ENCODE measurements at regions not wholly inside any gene's neighbourhood (a gene's known extent, or its start where the extent isn't known, plus 50 kb on each side); places are given as distances from the start of the nearest gene placed in this dataset.

DNA sequence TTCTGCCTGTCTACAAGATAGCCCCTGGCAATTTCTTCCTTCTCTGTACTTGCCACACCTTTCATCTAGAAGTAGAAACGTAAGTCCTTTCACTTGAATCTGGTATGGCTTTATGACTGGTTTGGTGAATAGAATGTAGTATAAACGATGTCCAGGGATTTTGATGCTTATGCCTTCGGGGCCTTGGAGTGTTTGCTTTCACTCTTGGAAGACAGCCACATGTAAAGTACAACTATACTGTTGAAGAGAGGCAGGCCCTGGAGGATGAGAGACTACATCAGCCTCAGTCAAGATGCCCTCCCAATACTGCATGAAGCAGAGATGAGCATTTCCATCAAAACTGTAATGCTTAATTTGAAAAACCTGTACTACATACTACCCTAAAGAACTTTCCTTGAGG, 553.8 kb upstream of the C9orf72 start:
- Histone ChIP-seq H3K9ac (ENCODE audit: control insufficient read depth, insufficient read depth, low read length) (no peak overlapping the region), H3K9me3 (replicated peaks; ENCODE audit: control insufficient read depth, insufficient read depth, low read length) (no peaks in the 10 kb centered on the region), H3K4me2 (ENCODE audit: control insufficient read depth, insufficient read depth) (no peak overlapping the region), H3K27ac (ENCODE audit: control insufficient read depth, insufficient read depth) (no peak overlapping the region), H4K20me1 (ENCODE audit: control insufficient read depth, insufficient read depth) (no peaks in the 10 kb centered on the region), H3K4me3 (no peak overlapping the region), H3K27me3 (replicated peaks in 1 of 2; ENCODE audit: control insufficient read depth in 2 of 2, insufficient read depth in 2 of 2, low read length in 1 of 2) (no peaks in the 10 kb centered on the region), H3K79me2 (ENCODE audit: control insufficient read depth, insufficient read depth, low read length) (no peaks in the 10 kb centered on the region), H3K36me3 (ENCODE audit: control insufficient read depth in 2 of 2, insufficient read depth in 2 of 2, low read length in 1 of 2) (no peaks in the 10 kb centered on the region), H3K4me1 (ENCODE audit: control insufficient read depth, insufficient read depth, low read length) (no peaks in the 10 kb centered on the region), H2AFZ (ENCODE audit: control insufficient read depth, low read depth, low read length) (no peak overlapping the region)
- SMC1A ChIA-PET (ENCODE audit: uncharacterized antibody, unreplicated experiment) = no interaction called here
- POLR2A ChIA-PET = no interaction called here
- intact Hi-C loops (cut with micrococcal nuclease; ENCODE audit: unreplicated experiment) (no loop called here), in situ Hi-C loops (cut with MboI) (no loop called here)
- FAIRE-seq (no peak), ATAC-seq (no peak), DNase-seq (ENCODE audit: low read depth, low spot score) (no peak)
- CTCF ChIA-PET = no interaction called here
- 5% methylated on average over 3 of the region's 3 CpGs for WGBS (ENCODE audit: insufficient coverage, insufficient replicate concordance, low lambda C conversion rate, missing lambda C conversion rate)
- no TSS peak for BruUV-seq (replicated peaks)
- RAD21 ChIA-PET (ENCODE audit: unreplicated experiment) = no interaction called here
- TF ChIP-seq, protein P1, sequence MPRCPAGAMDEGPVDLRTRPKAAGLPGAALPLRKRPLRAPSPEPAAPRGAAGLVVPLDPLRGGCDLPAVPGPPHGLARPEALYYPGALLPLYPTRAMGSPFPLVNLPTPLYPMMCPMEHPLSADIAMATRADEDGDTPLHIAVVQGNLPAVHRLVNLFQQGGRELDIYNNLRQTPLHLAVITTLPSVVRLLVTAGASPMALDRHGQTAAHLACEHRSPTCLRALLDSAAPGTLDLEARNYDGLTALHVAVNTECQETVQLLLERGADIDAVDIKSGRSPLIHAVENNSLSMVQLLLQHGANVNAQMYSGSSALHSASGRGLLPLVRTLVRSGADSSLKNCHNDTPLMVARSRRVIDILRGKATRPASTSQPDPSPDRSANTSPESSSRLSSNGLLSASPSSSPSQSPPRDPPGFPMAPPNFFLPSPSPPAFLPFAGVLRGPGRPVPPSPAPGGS (IDR thresholded peaks at IDR 0.05; ENCODE audit: borderline replicate concordance, insufficient read depth, low read depth, low read length, poor library complexity, severe bottlenecking) = no peak

DNA sequence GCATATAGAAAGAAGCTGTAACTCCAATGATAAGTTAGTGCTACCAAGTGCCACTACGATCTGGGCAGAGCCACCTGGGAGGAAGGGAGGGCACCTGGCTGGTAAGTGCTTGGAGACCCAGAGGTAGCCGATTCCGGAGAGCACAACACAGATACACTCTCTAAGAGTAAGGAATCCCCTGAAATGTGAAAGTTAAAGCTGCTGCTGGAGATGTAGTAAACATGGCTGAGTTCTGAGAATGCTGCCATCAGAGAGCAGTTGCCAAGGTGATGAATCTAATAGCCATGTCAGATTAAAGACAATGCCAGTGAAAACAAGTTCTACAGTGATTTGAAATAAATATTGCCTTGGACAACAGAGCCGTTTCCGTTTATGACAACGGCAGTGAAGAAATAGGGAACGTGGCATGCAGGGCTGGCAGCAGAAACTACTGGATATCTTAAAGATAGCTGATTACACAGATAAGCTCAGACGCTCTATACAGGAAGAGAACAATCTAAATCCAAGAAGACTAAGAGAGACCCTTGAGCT, 561.2 kb upstream of the C9orf72 start:
- Histone ChIP-seq H3K4me2 (ENCODE audit: control insufficient read depth, insufficient read depth) (no peak overlapping the region), H3K4me1 (ENCODE audit: control insufficient read depth, insufficient read depth, low read length) (no peaks in the 10 kb centered on the region), H3K36me3 (ENCODE audit: control insufficient read depth in 2 of 2, insufficient read depth in 2 of 2, low read length in 1 of 2) (no peaks in the 10 kb centered on the region), H3K27me3 (replicated peaks in 1 of 2; ENCODE audit: control insufficient read depth in 2 of 2, insufficient read depth in 2 of 2, low read length in 1 of 2) (no peaks in the 10 kb centered on the region), H3K9ac (ENCODE audit: control insufficient read depth, insufficient read depth, low read length) (no peak overlapping the region), H3K9me3 (replicated peaks; ENCODE audit: control insufficient read depth, insufficient read depth, low read length) (no peaks in the 10 kb centered on the region), H3K27ac (ENCODE audit: control insufficient read depth, insufficient read depth) (no peak overlapping the region), H4K20me1 (ENCODE audit: control insufficient read depth, insufficient read depth) (no peaks in the 10 kb centered on the region), H3K4me3 (no peak overlapping the region), H3K79me2 (ENCODE audit: control insufficient read depth, insufficient read depth, low read length) (no peaks in the 10 kb centered on the region), H2AFZ (ENCODE audit: control insufficient read depth, low read depth, low read length) (no peak overlapping the region)
- CTCF ChIA-PET = no interaction called here
- 23% methylated on average over 8 of the region's 8 CpGs for WGBS (ENCODE audit: insufficient coverage, insufficient replicate concordance, low lambda C conversion rate, missing lambda C conversion rate)
- intact Hi-C loops (cut with micrococcal nuclease; ENCODE audit: unreplicated experiment) = no loop called here
- BruUV-seq (replicated peaks) = no TSS peak
- DNase-seq (ENCODE audit: low read depth, low spot score) (no peak), FAIRE-seq (no peak), ATAC-seq (no peak)
- SMC1A ChIA-PET (ENCODE audit: uncharacterized antibody, unreplicated experiment) = no interaction called here
- RAD21 ChIA-PET (ENCODE audit: unreplicated experiment) = no interaction called here
- in situ Hi-C loops (cut with MboI) = no loop called here
- POLR2A ChIA-PET = no interaction called here
- TF ChIP-seq NR2C2 (IDR thresholded peaks at IDR 0.05; ENCODE audit: borderline replicate concordance, control insufficient read depth, insufficient read length, low read depth) (no peak), POU2F2 (IDR thresholded peaks at IDR 0.05; ENCODE audit: borderline replicate concordance, low read depth, low read length) (no peak), CREB1 (IDR thresholded peaks at IDR 0.05; ENCODE audit: low read depth) (no peak), BCL11A (IDR thresholded peaks at IDR 0.05; ENCODE audit: low read depth, low read length) (no peak), SMARCA5 (IDR thresholded peaks at IDR 0.05) (no peak)
- TF ChIP-seq, protein P2, sequence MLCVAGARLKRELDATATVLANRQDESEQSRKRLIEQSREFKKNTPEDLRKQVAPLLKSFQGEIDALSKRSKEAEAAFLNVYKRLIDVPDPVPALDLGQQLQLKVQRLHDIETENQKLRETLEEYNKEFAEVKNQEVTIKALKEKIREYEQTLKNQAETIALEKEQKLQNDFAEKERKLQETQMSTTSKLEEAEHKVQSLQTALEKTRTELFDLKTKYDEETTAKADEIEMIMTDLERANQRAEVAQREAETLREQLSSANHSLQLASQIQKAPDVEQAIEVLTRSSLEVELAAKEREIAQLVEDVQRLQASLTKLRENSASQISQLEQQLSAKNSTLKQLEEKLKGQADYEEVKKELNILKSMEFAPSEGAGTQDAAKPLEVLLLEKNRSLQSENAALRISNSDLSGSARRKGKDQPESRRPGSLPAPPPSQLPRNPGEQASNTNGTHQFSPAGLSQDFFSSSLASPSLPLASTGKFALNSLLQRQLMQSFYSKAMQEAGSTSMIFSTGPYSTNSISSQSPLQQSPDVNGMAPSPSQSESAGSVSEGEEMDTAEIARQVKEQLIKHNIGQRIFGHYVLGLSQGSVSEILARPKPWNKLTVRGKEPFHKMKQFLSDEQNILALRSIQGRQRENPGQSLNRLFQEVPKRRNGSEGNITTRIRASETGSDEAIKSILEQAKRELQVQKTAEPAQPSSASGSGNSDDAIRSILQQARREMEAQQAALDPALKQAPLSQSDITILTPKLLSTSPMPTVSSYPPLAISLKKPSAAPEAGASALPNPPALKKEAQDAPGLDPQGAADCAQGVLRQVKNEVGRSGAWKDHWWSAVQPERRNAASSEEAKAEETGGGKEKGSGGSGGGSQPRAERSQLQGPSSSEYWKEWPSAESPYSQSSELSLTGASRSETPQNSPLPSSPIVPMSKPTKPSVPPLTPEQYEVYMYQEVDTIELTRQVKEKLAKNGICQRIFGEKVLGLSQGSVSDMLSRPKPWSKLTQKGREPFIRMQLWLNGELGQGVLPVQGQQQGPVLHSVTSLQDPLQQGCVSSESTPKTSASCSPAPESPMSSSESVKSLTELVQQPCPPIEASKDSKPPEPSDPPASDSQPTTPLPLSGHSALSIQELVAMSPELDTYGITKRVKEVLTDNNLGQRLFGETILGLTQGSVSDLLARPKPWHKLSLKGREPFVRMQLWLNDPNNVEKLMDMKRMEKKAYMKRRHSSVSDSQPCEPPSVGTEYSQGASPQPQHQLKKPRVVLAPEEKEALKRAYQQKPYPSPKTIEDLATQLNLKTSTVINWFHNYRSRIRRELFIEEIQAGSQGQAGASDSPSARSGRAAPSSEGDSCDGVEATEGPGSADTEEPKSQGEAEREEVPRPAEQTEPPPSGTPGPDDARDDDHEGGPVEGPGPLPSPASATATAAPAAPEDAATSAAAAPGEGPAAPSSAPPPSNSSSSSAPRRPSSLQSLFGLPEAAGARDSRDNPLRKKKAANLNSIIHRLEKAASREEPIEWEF (IDR thresholded peaks at IDR 0.05; ENCODE audit: insufficient replicate concordance, low read depth, low read length) = no peak
- TF ChIP-seq, protein P3, sequence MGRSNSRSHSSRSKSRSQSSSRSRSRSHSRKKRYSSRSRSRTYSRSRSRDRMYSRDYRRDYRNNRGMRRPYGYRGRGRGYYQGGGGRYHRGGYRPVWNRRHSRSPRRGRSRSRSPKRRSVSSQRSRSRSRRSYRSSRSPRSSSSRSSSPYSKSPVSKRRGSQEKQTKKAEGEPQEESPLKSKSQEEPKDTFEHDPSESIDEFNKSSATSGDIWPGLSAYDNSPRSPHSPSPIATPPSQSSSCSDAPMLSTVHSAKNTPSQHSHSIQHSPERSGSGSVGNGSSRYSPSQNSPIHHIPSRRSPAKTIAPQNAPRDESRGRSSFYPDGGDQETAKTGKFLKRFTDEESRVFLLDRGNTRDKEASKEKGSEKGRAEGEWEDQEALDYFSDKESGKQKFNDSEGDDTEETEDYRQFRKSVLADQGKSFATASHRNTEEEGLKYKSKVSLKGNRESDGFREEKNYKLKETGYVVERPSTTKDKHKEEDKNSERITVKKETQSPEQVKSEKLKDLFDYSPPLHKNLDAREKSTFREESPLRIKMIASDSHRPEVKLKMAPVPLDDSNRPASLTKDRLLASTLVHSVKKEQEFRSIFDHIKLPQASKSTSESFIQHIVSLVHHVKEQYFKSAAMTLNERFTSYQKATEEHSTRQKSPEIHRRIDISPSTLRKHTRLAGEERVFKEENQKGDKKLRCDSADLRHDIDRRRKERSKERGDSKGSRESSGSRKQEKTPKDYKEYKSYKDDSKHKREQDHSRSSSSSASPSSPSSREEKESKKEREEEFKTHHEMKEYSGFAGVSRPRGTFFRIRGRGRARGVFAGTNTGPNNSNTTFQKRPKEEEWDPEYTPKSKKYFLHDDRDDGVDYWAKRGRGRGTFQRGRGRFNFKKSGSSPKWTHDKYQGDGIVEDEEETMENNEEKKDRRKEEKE (IDR thresholded peaks at IDR 0.05) = no peak
